Left lung (tissue), 4 donors: ENCODE measurements at regions not wholly inside any gene's neighbourhood (a gene's known extent, or its start where the extent isn't known, plus 50 kb on each side); places are given as distances from the start of the nearest gene placed in this dataset.
"Not testable (repeated sequence)": the region's sequence is repeated elsewhere in the genome, so short reads cannot be mapped to it uniquely, and the experiment has no call there.

ENCODE experiments used
- ATAC-seq: fragments of 200-7000 bp; cut with Tn5 transposase; one replicate; pipeline ENCODE4 v1.9.1; 2020; ENCODE audit warnings: moderate library complexity
- DNase-seq, 4 donors: peaks; one replicate each; pipeline ENCODE4 v3.0.0-alpha.2; 2013 to 2020
- H3K27ac ChIP-seq, 2 donors: fragments of 200-600 bp; sonication (generic) in 1 of 2; one replicate each; pipeline versions ENCODE4 v1.5.0 to v1.8.0; 2020 to 2021
- H3K27me3 ChIP-seq, 2 donors: fragments of 200-600 bp; sonication (generic) in 1 of 2; one replicate each; pipeline versions ENCODE4 v1.5.0 to v1.8.0; 2020 to 2021
- H3K36me3 ChIP-seq, 2 donors: fragments of 200-600 bp; sonication (generic) in 1 of 2; one replicate each; pipeline versions ENCODE4 v1.5.0 to v1.8.0; 2020 to 2021
- H3K4me1 ChIP-seq, 2 donors: fragments of 200-600 bp; one replicate each; pipeline ENCODE4 v1.8.0; 2021
- H3K4me3 ChIP-seq, 2 donors: fragments of 200-600 bp; sonication (generic) in 1 of 2; one replicate each; pipeline versions ENCODE4 v1.5.0 to v1.8.0; 2020 to 2021; ENCODE audit warnings: mild to moderate bottlenecking in 1 of 2
- H3K9me3 ChIP-seq, 2 donors: fragments of 200-600 bp; sonication (generic) in 1 of 2; one replicate each; pipeline versions ENCODE4 v1.5.0 to v1.8.0; 2020 to 2021
- CTCF ChIP-seq, 2 donors: fragments of 200-600 bp; sonication (generic) in 1 of 2; IDR thresholded peaks; one replicate each; pipeline versions ENCODE4 v1.5.0 to v1.8.0; 2021; ENCODE audit warnings: antibody characterized with exemption in 2 of 2
- intact Hi-C, 2 donors: fragments of 100-400 bp; cut with DNase I; formaldehyde crosslinking; loops; one replicate each; pipeline versions ENCODE4 v1.11.2 to v1.14.2; 2022
- donor health status: DM: no; HTN: yes; CAD: no.
- donor health status: DM: no; HTN: no; CAD: no.

GRCh38 chr7:152956006-152956405 lies 196.5 kb downstream of the ACTR3B start:
- Histone ChIP-seq H3K4me3 (no peak overlapping the region), H3K27me3 (no peaks in the 10 kb centered on the region), H3K36me3 (no peaks in the 10 kb centered on the region), H3K27ac (no peak overlapping the region), H3K9me3 (peaks cover 0 to 2% of the 10 kb centered on the region in 2 donors), H3K4me1 (no peaks in the 10 kb centered on the region)
- no peak for TF ChIP-seq CTCF (IDR thresholded peaks at IDR 0.05)
- DNase-seq = no peak
- no peak for ATAC-seq
- intact Hi-C loops = no loop called here

GRCh38 chr7:152959610-152960009 lies 200.1 kb downstream of the ACTR3B start:
- no peak for TF ChIP-seq CTCF (IDR thresholded peaks at IDR 0.05)
- H3K4me1 ChIP-seq = no peaks in the 10 kb centered on the region
- intact Hi-C loops = no loop called here

GRCh38 chr7:152961796-152962195 lies 202.2 kb downstream of the ACTR3B start:
- intact Hi-C loops, ATAC-seq, H3K27me3 ChIP-seq: not testable (repeated sequence)

More at GRCh38 chr7:152959610-152960009, 200.1 kb downstream of the ACTR3B start:
- Histone ChIP-seq H3K36me3 (no peaks in the 10 kb centered on the region), H3K4me3 (no peak overlapping the region), H3K27ac (no peak overlapping the region), H3K9me3 (peaks cover 0 to 7% of the 10 kb centered on the region in 2 donors), H3K27me3 (no peaks in the 10 kb centered on the region)
- DNase-seq (no peak), ATAC-seq (no peak)

GRCh38 chr7:152966189-152966588 lies 206.6 kb downstream of the ACTR3B start:
- Histone ChIP-seq H3K27ac (no peak overlapping the region), H3K36me3 (no peaks in the 10 kb centered on the region), H3K27me3 (no peaks in the 10 kb centered on the region), H3K4me1 (no peaks in the 10 kb centered on the region), H3K4me3 (no peak overlapping the region), H3K9me3 (peaks cover 2 to 22% of the 10 kb centered on the region in 2 donors)
- DNase-seq (no peak), ATAC-seq (no peak)
- intact Hi-C loops = no loop called here
- no peak for TF ChIP-seq CTCF (IDR thresholded peaks at IDR 0.05)

More at GRCh38 chr7:152961796-152962195, 202.2 kb downstream of the ACTR3B start:
- not testable (repeated sequence) for H3K4me1 ChIP-seq, DNase-seq, H3K27ac ChIP-seq, H3K9me3 ChIP-seq, H3K36me3 ChIP-seq, H3K4me3 ChIP-seq

GRCh38 chr7:152967958-152968357 lies 208.4 kb downstream of the ACTR3B start:
- intact Hi-C loops = no loop called here
- DNase-seq (no peak), ATAC-seq (no peak)
- H3K4me3 ChIP-seq = no peak overlapping the region
- no peak overlapping the region for H3K27ac ChIP-seq
- H3K4me1 ChIP-seq = no peaks in the 10 kb centered on the region
- H3K36me3 ChIP-seq = no peaks in the 10 kb centered on the region
- TF ChIP-seq CTCF (IDR thresholded peaks at IDR 0.05) = no peak
- peaks cover 2 to 21% of the 10 kb centered on the region in 2 donors for H3K9me3 ChIP-seq
- no peaks in the 10 kb centered on the region for H3K27me3 ChIP-seq

GRCh38 chr7:152968514-152968913 lies 209.0 kb downstream of the ACTR3B start:
- Histone ChIP-seq H3K36me3 (no peaks in the 10 kb centered on the region), H3K27me3 (no peaks in the 10 kb centered on the region), H3K27ac (no peak overlapping the region), H3K9me3 (peaks cover 2 to 24% of the 10 kb centered on the region in 2 donors), H3K4me3 (no peak overlapping the region), H3K4me1 (no peaks in the 10 kb centered on the region)
- DNase-seq = no peak
- no peak for ATAC-seq
- no peak for TF ChIP-seq CTCF (IDR thresholded peaks at IDR 0.05)
- intact Hi-C loops = no loop called here
